H1 (cell line): ENCODE measurements at regions not wholly inside any gene's neighbourhood (a gene's known extent, or its start where the extent isn't known, plus 50 kb on each side); places are given as distances from the start of the nearest gene placed in this dataset.

Experiments used
- BCL11A ChIP-seq, 2 experiments: IDR thresholded peaks; one replicate each; pipeline ENCODE4 v1.6.1; 2011; ENCODE audit warnings: low read depth in 2 of 2, low read length in 2 of 2, mild to moderate bottlenecking in 2 of 2
- E2F6 ChIP-seq: IDR thresholded peaks from 2 replicates; pipeline ENCODE4 v1.6.1; 2012; ENCODE audit warnings: inconsistent platforms
- USF2 ChIP-seq: IDR thresholded peaks from 2 replicates; pipeline ENCODE4 v1.6.1; 2011; ENCODE audit warnings: low read length, improper control_type of control experiment

- TF ChIP-seq BCL11A (IDR thresholded peaks at IDR 0.05; ENCODE audit: low read depth in 2 of 2, low read length in 2 of 2) (no peak), USF2 (no peak), E2F6 (no peak)
Observed at GRCh38 chr18:45373286-45373880, 241.9 kb upstream of the SLC14A2 start (continued).
